Peyer's patch (tissue), 4 donors: ENCODE measurements at regions not wholly inside any gene's neighbourhood (a gene's known extent, or its start where the extent isn't known, plus 50 kb on each side); places are given as distances from the start of the nearest gene placed in this dataset.

Source experiments
- POLR2A ChIP-seq, 2 donors: fragments of 450-650 bp; IDR thresholded peaks; one replicate each; pipeline ENCODE4 v1.5.1; 2017; ENCODE audit warnings: antibody characterized with exemption in 2 of 2, mild to moderate bottlenecking in 2 of 2, moderate library complexity in 2 of 2
- TF ChIP-seq, protein P1 (sequence below), 6 experiments: fragments of 450-650 bp in 4 of 6; fragments of 200-600 bp in 2 of 6; sonication (generic) in 1 of 6; IDR thresholded peaks; one replicate each; pipeline ENCODE4 v1.5.1; 2017 to 2019; ENCODE audit warnings: antibody characterized with exemption in 6 of 6, mild to moderate bottlenecking in 3 of 6, moderate library complexity in 1 of 6

DNA sequence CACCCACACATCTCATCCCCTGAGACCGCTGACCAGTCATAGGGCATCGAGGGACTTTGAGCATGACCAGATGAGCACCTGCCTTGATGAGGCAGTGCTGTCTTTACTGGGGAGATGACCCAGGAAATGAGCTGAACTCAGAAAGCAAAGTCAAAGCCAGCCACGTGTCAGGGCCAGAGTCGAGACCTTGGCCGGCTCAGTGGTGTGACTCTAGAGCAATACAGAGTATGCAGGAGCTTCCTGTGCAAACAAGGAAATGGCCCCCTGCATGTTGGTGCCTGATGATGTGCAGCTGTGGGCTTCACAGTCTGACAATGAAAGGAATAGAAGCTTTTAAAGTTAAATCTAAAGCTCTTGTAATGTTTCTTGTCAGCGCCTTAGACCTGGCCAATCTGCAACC, 332.9 kb downstream of the PCNX1 start:
- TF ChIP-seq, protein P1, sequence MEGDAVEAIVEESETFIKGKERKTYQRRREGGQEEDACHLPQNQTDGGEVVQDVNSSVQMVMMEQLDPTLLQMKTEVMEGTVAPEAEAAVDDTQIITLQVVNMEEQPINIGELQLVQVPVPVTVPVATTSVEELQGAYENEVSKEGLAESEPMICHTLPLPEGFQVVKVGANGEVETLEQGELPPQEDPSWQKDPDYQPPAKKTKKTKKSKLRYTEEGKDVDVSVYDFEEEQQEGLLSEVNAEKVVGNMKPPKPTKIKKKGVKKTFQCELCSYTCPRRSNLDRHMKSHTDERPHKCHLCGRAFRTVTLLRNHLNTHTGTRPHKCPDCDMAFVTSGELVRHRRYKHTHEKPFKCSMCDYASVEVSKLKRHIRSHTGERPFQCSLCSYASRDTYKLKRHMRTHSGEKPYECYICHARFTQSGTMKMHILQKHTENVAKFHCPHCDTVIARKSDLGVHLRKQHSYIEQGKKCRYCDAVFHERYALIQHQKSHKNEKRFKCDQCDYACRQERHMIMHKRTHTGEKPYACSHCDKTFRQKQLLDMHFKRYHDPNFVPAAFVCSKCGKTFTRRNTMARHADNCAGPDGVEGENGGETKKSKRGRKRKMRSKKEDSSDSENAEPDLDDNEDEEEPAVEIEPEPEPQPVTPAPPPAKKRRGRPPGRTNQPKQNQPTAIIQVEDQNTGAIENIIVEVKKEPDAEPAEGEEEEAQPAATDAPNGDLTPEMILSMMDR (IDR thresholded peaks at IDR 0.05): no peak
- no peak for TF ChIP-seq POLR2A (IDR thresholded peaks at IDR 0.05)
